HG03571 (cell line): ENCODE measurements at regions not wholly inside any gene's neighbourhood (a gene's known extent, or its start where the extent isn't known, plus 50 kb on each side); places are given as distances from the start of the nearest gene placed in this dataset.
"Not testable (repeated sequence)": the region's sequence is repeated elsewhere in the genome, so short reads cannot be mapped to it uniquely, and the experiment has no call there.

ENCODE experiments used
- ATAC-seq: cut with Tn5 transposase; IDR thresholded peaks from one replicate; pipeline ENCODE4 v1.9.1; 2021; ENCODE audit not compliant: unreplicated experiment

- no peak for ATAC-seq
Observed at GRCh38 chr7:109696723-109697122, 1127.0 kb downstream of the DNAJB9 start.

DNA sequence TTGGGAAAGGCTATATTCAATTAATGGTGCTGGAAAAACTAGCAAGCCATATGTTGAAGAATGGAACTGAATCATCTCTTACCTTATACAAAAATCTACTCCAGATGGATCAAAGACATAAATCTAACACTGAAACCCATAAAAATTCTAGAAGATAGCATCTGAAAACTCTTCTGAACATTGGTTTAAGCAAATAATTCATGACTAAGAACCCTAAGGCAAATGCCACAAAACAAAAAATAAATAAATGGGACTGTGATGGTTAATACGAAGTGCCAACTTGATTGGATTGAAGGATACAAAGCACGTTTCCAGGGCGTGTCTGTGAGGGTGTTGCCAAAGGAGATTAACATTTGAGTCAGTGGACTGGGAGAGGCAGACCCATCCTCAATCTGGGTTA, 1130.0 kb downstream of the DNAJB9 start:
- no peak for ATAC-seq

- ATAC-seq: no peak
Observed at GRCh38 chr7:109713366-109713765, 1143.7 kb downstream of the DNAJB9 start.

GRCh38 chr7:109719359-109719758, 1149.7 kb downstream of the DNAJB9 start:
- not testable (repeated sequence) for ATAC-seq

GRCh38 chr7:109734601-109735000, 1164.9 kb downstream of the DNAJB9 start:
- no peak for ATAC-seq

DNA sequence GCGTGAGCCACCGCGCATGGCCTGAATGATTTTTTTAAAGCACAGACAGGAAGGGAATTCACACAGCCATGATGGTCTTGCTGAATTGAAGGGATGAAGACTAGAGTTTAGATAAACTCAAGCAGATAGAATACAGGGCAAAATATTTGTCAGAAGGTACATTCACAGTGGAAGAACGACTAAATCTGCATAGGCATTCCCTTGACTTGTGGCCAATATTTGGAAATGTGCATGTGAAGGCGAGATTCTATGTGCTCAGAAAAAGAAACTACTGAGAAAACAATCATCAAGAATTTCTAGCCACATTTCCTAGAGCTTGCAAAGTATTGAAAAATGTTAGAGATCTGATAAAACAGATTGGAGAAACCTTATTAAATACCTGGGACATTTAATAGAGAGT, 1166.2 kb downstream of the DNAJB9 start:
- no peak for ATAC-seq

DNA sequence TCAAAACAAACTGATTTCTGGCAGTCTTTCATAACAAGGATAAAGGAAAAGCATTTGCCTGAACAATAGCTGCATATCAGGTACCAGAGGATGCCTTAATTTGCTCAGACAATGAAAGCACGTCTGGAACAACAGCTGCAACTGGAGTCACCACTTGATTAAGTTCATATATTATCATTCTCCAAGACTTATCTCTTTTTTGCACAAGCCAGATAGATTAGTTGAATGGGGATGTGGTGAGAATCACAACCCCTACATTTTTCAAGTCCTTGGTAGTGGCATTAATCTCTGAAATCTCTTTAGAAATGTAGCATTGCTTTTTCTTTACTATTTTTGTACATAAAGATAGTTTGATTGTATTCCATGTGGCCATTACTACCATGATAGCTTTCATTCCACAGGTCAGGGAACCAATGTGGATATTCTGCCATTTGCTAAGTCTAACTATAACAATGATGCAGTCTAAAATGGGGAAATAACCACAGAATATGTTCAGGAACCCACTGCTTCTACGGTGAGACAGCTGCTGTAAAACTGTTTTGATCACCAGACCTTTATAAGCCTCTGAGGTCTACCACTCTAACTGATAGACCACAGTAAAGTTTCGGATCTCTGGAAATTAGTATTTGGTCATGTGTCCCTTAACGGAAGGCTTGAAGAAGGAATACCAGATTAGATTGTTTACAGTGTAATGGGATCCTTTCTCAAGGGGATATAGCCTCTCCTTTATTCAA, 1176.2 kb downstream of the DNAJB9 start:
- ATAC-seq: no peak

GRCh38 chr7:109751241-109751640, 1181.6 kb downstream of the DNAJB9 start:
- no peak for ATAC-seq

DNA sequence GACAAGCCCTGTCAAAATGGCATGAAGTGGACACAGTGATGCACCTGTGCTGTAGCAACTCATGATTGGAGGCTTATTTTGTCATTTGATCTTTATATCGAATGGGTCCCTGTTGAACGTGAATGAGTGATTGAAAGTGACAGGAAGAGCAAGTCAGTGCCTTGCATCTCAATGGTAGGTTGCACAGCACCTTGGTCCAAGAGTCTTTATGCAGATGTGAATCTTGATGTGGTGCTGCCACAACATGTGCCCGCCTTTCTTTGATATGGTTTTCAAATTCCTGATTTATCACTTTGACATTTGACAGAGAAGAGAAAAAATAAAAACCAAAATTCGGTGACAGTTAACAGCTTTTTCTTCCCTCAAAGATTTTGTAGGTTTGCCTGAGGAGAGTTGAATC, 1182.4 kb downstream of the DNAJB9 start:
- ATAC-seq: no peak

- ATAC-seq: no peak
Observed at GRCh38 chr7:109757713-109758112, 1188.0 kb downstream of the DNAJB9 start.

GRCh38 chr7:109763611-109764010, 1193.9 kb downstream of the DNAJB9 start:
- no peak for ATAC-seq

DNA sequence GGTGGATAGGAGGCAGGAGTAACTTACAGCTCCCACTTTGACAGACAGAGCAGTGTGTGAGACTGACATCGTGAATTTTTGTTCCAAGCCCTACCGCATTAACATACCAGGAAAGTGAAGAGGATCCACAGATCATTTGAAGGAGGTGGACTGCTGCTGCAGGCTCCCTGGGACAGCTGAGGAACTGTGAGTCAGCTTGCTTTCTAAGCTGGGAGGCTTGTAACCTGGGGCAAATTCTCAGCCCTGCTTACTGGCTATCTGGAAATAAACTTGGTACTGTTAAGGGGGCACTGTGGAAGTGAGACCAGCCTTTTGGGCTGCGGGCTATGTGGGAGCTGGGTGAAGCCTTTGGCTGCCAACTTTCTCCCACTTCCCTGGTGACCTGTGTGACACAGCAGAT, 1202.5 kb downstream of the DNAJB9 start:
- ATAC-seq: no peak

GRCh38 chr7:109782806-109783205, 1213.1 kb downstream of the DNAJB9 start:
- ATAC-seq: no peak

- no peak for ATAC-seq
Observed at GRCh38 chr7:109806548-109806947, 1236.9 kb downstream of the DNAJB9 start.

DNA sequence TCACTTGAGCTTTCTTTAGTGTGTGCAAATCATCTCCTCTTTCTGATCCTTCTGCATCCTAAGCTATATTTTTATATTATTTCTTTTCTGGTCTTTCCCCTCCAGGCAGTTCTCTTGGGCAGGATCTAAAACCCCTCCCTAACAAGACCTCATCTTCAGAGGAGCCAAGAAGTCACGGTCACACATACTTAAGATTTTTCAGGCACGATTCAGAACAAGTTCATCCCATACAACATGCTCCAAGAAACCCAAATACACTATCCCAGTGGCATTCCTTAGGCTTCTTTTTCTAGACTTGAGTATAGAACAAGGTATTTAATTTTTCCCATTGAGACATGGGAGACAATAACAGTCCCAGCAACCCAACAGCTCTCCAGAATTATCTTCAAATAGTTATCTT, 1251.5 kb downstream of the DNAJB9 start:
- ATAC-seq: no peak

- no peak for ATAC-seq
Observed at GRCh38 chr7:109834851-109835250, 1256.1 kb upstream of the LRRN3 start.

GRCh38 chr7:109835577-109835976, 1255.3 kb upstream of the LRRN3 start:
- no peak for ATAC-seq

GRCh38 chr7:109836016-109836415, 1254.9 kb upstream of the LRRN3 start:
- ATAC-seq: no peak

DNA sequence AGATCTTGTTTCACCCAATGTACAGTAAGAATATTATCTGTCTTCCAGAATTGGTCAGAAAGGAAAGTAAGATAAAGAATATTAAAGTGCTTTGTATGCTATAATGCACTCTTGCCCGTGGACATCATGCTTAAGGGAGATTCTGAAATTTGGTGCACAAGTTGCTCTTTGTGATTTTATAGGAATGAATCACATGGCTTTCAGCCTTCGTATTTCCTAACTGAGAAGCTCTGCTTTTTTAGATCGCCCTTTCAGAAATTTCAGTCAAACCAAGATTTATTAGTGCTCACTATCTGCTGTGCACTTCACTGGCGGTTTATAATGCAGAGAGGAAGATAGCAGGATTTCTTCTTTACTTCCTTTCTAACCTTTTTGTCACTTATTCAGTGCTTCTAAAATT, 1248.5 kb upstream of the LRRN3 start:
- no peak for ATAC-seq

GRCh38 chr7:109844362-109844761, 1246.6 kb upstream of the LRRN3 start:
- no peak for ATAC-seq

GRCh38 chr7:109864230-109864629, 1226.7 kb upstream of the LRRN3 start:
- ATAC-seq: no peak

DNA sequence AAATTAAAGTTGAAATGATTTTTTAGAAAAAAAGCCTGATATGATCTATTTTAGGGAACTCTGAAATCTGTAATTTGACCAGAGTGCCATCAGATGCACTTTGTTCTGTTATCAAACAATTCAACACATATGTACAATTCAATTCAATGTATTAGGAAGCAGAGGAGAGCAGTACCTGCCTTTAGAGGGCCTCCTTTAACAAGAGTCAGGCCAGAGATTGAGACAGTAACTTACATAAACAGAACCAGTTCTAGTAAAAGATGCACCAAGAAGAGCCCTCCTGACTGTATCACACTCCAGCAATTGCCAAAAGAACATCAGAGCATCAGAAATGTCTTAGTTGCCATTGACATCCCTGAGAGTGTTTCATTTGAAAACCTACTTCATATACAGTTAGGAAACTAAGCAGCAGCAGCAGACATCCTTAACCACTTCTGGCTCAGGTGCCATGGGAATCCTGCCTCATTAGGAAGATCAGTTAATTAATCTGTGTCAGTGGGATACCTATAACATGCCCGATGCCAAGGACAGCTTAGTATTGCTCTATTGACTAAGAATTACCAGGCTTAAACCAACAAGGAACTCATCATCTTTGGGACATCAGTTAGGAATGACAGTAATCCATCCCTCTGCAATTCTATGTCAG, 1222.6 kb upstream of the LRRN3 start:
- ATAC-seq: no peak

DNA sequence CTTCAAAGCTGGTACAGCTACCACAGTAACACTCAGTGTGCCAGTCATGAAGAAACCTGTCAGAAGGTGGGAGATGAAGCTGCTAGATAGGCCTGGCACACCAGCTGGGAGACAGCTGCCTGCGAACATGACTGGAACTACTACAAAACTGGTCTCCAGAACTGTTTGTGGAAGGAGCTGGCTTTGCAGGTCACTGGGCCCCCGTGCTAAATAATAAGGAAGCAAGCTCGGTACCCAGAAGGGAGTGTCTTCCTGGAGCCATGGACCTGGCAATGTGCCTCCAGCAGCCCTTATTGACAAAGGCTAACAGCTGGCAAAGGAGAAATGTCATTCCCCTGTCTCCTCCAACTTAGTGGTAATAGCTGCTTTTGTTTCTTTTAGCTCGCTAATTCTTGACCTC, 1217.6 kb upstream of the LRRN3 start:
- no peak for ATAC-seq
